GM19023 (cell line): ENCODE measurements at regions not wholly inside any gene's neighbourhood (a gene's known extent, or its start where the extent isn't known, plus 50 kb on each side); places are given as distances from the start of the nearest gene placed in this dataset.
"Not testable (repeated sequence)": the region's sequence is repeated elsewhere in the genome, so short reads cannot be mapped to it uniquely, and the experiment has no call there.

Experiments used
- ATAC-seq: cut with Tn5 transposase; IDR thresholded peaks from one replicate; pipeline ENCODE4 v1.9.1; 2021; ENCODE audit warnings: mild to moderate bottlenecking, moderate library complexity; ENCODE audit not compliant: unreplicated experiment

DNA sequence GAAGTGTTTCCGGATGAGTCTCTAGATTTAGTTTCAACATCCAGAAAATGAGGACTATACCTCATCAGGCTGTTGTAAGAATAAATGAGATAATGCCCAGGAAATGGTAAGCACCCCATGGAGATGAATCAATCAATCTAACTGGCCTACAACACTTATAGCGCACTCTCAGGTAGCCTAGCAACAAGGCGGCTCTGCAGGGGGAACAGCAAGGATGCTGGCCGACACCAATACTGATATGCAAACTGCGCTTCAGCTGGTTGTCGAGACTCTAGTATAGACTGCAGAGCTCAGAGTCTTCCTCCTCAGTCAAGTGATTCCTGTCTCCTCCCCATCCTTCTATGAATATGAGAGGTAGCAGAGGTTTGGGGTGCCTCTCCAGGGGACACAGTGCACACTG lies 218.8 kb upstream of the WWC1 start:
- ATAC-seq = no peak

- no peak for ATAC-seq
Observed at GRCh38 chr5:168073311-168073710, 218.1 kb upstream of the WWC1 start.

DNA sequence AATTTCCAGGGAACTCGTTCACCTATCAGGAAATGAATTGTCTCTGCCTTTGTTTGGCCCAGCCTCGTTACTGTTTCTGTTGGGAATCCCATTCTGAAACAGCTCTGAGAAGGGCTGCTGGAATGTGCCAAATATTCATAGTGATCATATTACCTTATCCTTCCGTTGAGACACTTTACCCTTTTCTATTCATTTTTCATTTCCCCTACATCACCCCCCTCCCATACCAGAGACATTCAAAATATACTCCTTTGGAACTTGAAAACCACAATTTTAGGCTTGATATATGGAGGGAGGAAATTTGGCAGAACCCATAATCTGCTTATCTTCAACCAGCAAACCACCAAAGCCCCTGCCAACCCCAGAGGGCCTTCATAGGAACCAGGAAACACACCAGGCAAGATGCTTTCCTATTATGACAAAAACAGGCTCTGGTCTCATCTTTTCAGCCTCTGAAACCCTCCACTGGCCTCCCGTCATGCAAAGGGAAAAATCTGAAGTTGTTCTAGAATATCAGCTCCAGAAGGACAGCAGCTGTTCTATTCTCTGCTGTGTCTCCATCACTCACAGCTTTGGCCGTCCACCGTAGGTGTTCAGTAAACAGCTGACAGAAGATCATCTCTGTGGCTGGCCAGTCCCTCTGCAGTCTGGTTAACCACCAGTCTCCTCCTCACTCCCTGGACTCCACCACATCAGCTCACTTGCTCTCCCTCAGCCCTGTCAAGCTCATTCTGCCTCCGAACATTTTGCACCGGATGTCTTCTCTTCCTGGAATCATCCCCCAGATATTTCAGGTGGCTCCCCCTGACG lies 217.2 kb upstream of the WWC1 start:
- no peak for ATAC-seq

GRCh38 chr5:168075387-168075786 lies 216.1 kb upstream of the WWC1 start:
- ATAC-seq = no peak

DNA sequence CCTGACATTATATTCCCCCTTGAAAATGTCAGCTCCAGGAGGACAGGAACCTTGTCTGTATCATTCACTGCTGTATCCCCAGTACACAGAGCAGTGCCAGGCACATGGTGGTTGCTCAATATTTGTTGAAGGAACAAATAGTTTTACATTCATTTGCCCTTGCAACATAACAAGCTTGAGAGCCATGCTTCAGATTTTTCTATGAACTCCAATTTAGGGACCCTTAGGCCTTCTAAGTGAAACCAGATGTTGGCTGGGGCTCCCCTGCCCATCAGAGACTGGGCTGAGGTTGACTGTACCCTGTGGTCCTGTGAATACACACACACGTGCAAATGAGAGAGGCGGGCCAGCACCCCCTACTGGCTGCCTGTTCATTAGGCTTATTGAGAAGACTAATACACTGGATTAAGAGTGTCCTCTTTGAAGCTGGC lies 214.9 kb upstream of the WWC1 start:
- ATAC-seq = no peak

DNA sequence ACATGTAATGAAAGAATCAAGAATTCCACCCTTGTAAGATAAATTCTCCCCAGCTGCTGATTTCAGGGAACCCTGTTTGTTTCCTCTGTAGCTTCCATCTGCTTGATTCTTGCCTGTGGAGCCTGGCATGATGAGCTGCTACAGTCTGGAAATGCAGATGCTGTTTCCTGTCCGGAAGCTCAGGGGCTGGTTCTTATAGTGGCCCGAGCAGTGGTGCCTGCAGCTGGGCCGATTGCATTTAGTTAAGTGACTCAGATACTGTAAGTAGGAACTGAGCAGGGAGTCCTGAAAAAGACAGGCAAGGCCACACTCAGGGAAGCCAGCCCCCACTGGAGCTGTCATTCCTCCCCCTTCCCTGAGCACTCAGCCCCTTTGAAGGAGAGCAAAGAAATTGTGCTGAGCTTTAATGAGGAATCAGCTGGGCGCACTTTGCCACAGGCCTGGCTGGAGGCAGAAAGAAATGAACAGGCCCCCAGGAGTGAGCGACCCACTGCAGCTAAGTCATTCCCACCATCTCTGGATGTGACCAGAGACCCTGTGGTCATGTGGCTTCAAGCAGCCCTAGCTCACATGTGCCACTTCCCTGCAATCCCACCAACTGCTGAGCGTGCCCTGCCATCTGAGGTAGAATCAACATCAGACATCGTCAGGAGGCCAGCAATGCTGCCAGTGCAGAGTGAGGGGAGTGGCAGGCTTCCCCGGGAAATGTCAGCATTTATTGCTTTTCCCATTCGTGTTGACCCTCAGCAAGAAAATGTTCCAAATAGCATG lies 206.0 kb upstream of the WWC1 start:
- no peak for ATAC-seq

GRCh38 chr5:168086104-168086610 lies 205.3 kb upstream of the WWC1 start:
- no peak for ATAC-seq

GRCh38 chr5:168086746-168087145 lies 204.7 kb upstream of the WWC1 start:
- no peak for ATAC-seq

DNA sequence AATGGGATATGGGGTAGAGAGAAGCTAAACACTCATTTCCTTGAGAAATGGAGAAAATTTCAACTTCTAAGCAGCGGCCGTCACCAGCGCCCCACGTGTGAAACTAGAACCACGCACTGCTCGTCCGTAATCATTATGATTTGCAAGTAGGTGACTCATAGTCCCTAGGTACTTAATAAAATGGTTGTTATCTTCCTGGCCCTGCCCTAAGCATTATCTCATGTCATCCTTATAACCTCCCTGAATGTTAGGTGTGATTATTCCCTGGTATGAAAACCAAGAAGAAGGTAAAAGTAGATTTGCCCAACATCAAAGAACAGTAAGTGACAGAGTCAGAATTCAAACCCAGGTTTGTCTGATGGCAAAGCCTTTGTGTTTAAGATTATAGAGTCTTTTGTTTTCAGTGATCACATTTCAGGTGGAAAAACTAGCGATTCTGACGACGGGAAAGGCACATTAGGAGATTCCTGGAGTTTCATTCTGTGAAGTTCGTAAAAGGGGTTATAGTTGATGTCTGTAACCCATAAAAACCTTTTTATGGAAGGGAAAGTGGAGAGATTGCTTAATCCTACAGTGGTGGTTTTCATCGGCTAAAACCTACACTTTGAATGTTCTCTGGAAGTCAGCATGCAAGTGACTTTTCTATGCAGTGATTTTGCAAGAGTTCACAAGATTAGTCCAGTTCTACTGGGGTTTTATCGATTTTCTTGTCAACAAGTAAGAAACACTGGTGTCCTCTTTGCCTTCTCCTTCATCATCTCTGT lies 202.9 kb upstream of the WWC1 start:
- no peak for ATAC-seq

GRCh38 chr5:168089201-168089887 lies 202.1 kb upstream of the WWC1 start:
- ATAC-seq = no peak

GRCh38 chr5:168092209-168093185 lies 198.9 kb upstream of the WWC1 start:
- no peak for ATAC-seq

- ATAC-seq = no peak
Observed at GRCh38 chr5:168093200-168093910, 198.1 kb upstream of the WWC1 start.

DNA sequence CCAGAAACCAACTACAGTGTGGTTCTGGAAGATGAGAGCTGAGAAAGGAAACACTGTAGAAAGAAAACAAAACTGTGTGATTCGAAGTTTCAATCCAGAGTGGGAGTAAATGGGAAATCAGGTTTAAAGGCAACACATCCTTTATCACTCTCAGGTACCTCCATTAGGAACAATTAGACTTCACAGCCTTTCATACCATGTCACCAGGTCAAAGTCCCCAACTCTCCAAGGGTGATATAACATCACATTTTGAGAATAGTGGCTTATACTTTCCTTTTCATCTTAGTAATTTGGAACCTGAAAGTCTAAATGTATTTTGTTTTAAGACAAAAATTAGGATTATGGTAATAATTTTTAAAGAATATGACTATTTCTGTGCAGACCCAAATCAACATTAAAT lies 194.9 kb upstream of the WWC1 start:
- no peak for ATAC-seq

GRCh38 chr5:168097876-168098653 lies 193.4 kb upstream of the WWC1 start:
- no peak for ATAC-seq

GRCh38 chr5:168101352-168101751 lies 190.1 kb upstream of the WWC1 start:
- ATAC-seq = no peak

DNA sequence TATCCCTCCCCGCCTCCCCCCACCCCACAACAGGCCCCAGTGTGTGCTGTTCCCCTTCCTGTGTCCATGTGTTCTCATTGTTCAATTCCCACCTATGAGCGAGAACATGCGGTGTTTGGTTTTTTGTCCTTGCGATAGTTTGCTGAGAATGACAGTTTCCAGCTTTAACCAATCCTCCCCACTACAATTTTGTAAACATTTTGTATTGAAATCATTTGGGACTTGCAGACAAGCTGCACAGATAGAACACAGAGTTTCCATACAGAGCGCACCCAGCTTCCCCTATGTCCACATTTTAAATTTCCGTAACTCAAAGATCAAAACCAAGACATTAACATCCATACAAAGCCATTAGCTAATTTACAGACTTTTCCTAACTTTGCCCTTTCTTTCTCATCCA lies 188.4 kb upstream of the WWC1 start:
- not testable (repeated sequence) for ATAC-seq

GRCh38 chr5:168104350-168104749 lies 187.1 kb upstream of the WWC1 start:
- no peak for ATAC-seq

GRCh38 chr5:168104811-168105481 lies 186.5 kb upstream of the WWC1 start:
- no peak for ATAC-seq
